NCI-H1436 treated with DMSO at 0.1 percent for 48 hours (cell line): ENCODE measurements at regions not wholly inside any gene's neighbourhood (a gene's known extent, or its start where the extent isn't known, plus 50 kb on each side); places are given as distances from the start of the nearest gene placed in this dataset.

ENCODE experiments used
- DNase-seq: peaks from one replicate; lab custom pipeline; 2025; lab: John Stamatoyannopoulos, UW

- no peak for DNase-seq
Observed at GRCh38 chr6:144578385-144579350, 293.5 kb downstream of the UTRN start.

- DNase-seq, result no peak
Observed at GRCh38 chr6:144580039-144580438, 294.9 kb downstream of the UTRN start.

- DNase-seq, result no peak
Observed at GRCh38 chr6:144580771-144581170, 295.6 kb downstream of the UTRN start.

- no peak for DNase-seq
Observed at GRCh38 chr6:144581812-144582537, 296.8 kb downstream of the UTRN start.

GRCh38 chr6:144582939-144583613, 297.9 kb downstream of the UTRN start:
- DNase-seq, result no peak

- no peak for DNase-seq
Observed at GRCh38 chr6:144583614-144583954, 298.4 kb downstream of the UTRN start.

- no peak for DNase-seq
Observed at GRCh38 chr6:144585217-144585814, 300.2 kb downstream of the UTRN start.

GRCh38 chr6:144586986-144587385, 301.9 kb downstream of the UTRN start:
- DNase-seq, result no peak

GRCh38 chr6:144588697-144589325, 303.7 kb downstream of the UTRN start:
- DNase-seq, result no peak

GRCh38 chr6:144590532-144590931, 305.4 kb downstream of the UTRN start:
- no peak for DNase-seq

- DNase-seq, result no peak
Observed at GRCh38 chr6:144593392-144593791, 308.3 kb downstream of the UTRN start.

- DNase-seq, result no peak
Observed at GRCh38 chr6:144594585-144594984, 309.4 kb downstream of the UTRN start.

GRCh38 chr6:144595266-144595665, 310.1 kb downstream of the UTRN start:
- no peak for DNase-seq

GRCh38 chr6:144597511-144597910, 312.4 kb downstream of the UTRN start:
- DNase-seq, result no peak

GRCh38 chr6:144599615-144600014, 314.5 kb downstream of the UTRN start:
- no peak for DNase-seq

- DNase-seq, result no peak
Observed at GRCh38 chr6:144601221-144601620, 316.1 kb downstream of the UTRN start.

- no peak for DNase-seq
Observed at GRCh38 chr6:144602523-144603180, 317.5 kb downstream of the UTRN start.

- no peak for DNase-seq
Observed at GRCh38 chr6:144606083-144606482, 320.9 kb downstream of the UTRN start.

- no peak for DNase-seq
Observed at GRCh38 chr6:144607998-144608735, 323.0 kb downstream of the UTRN start.

GRCh38 chr6:144612811-144613210, 327.7 kb downstream of the UTRN start:
- DNase-seq, result no peak

GRCh38 chr6:144613859-144614258, 328.7 kb downstream of the UTRN start:
- DNase-seq, result no peak
